Thyroid gland (tissue), 4 donors: ENCODE measurements at regions not wholly inside any gene's neighbourhood (a gene's known extent, or its start where the extent isn't known, plus 50 kb on each side); places are given as distances from the start of the nearest gene placed in this dataset.

ENCODE experiments used
- POLR2A ChIP-seq, 2 donors: fragments of 450-650 bp; IDR thresholded peaks; one replicate each; pipeline ENCODE4 v1.6.1; 2017; ENCODE audit warnings: antibody characterized with exemption in 2 of 2, mild to moderate bottlenecking in 2 of 2, moderate library complexity in 1 of 2
- TF ChIP-seq, protein P1 (sequence below), 6 experiments: fragments of 200-600 bp in 3 of 6; fragments of 450-650 bp in 3 of 6; sonication (generic) in 3 of 6; IDR thresholded peaks; one replicate each; pipeline ENCODE4 v1.5.1; 2016 to 2019; ENCODE audit warnings: antibody characterized with exemption in 6 of 6, mild to moderate bottlenecking in 2 of 6, inconsistent platforms in 1 of 6, moderate library complexity in 1 of 6

DNA sequence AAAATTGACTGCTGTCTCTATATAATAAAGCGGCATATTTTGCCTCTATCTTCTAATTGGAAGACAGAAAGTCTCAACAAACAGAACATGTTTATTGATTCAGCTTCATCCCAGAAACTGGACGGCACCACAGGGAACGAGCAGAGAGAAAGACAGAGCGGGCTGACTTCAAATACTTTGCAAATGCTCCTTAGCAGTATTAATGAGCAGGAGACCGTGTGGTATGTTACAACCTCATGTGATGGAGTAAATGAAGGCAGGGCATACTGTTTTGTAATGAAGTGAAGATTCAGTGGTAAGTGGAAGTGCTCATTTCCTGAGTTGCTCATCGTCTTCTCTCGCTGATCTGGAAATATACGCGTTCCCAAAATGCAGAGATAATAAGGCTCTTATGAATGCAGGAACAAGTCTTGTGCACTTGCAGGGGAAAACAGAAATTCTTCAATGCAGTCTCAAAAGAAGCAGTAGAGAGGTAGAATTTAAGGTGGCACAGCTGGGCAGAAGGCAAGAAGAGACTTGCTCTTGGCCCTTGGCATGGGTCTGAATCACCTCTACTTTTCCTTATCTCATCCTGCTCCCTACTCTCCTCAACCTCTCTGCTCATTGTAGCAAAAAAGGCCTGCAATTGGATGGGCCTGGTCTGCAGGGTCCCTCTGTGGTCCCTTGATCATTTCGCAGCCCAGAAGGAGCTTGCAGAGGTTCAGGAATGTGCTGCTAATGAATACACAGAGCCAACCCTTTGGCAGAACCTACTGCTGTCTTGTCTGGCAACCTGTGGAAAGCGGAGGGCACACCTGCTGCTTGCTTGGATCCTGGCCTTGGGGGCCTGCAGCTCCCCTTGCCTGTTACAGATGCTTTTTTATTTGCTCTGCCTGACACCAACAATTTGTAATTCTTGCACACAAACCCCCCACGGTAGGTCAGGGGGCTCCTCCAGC, 604.9 kb upstream of the CFAP20DC start:
- TF ChIP-seq, protein P1, sequence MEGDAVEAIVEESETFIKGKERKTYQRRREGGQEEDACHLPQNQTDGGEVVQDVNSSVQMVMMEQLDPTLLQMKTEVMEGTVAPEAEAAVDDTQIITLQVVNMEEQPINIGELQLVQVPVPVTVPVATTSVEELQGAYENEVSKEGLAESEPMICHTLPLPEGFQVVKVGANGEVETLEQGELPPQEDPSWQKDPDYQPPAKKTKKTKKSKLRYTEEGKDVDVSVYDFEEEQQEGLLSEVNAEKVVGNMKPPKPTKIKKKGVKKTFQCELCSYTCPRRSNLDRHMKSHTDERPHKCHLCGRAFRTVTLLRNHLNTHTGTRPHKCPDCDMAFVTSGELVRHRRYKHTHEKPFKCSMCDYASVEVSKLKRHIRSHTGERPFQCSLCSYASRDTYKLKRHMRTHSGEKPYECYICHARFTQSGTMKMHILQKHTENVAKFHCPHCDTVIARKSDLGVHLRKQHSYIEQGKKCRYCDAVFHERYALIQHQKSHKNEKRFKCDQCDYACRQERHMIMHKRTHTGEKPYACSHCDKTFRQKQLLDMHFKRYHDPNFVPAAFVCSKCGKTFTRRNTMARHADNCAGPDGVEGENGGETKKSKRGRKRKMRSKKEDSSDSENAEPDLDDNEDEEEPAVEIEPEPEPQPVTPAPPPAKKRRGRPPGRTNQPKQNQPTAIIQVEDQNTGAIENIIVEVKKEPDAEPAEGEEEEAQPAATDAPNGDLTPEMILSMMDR (IDR thresholded peaks at IDR 0.05): no peak
- no peak for TF ChIP-seq POLR2A (IDR thresholded peaks at IDR 0.05)
